Suppressor macrophage (primary cell): ENCODE measurements at regions not wholly inside any gene's neighbourhood (a gene's known extent, or its start where the extent isn't known, plus 50 kb on each side); places are given as distances from the start of the nearest gene placed in this dataset.
"Not testable (repeated sequence)": the region's sequence is repeated elsewhere in the genome, so short reads cannot be mapped to it uniquely, and the experiment has no call there.

ENCODE experiments used
- DNase-seq, 4 experiments: peaks; one replicate each; pipeline ENCODE4 v3.0.0-alpha.2; 2020 to 2022

GRCh38 chr12:76666290-76666835, 97.6 kb upstream of the ZDHHC17 start:
- no peak for DNase-seq

- no peak for DNase-seq
Observed at GRCh38 chr12:76669981-76670380, 93.9 kb upstream of the ZDHHC17 start.

- DNase-seq: no peak
Observed at GRCh38 chr12:76670776-76671175, 93.1 kb upstream of the ZDHHC17 start.

- DNase-seq: no peak
Observed at GRCh38 chr12:76674669-76675315, 89.1 kb upstream of the ZDHHC17 start.

- DNase-seq: not testable (repeated sequence)
Observed at GRCh38 chr12:76676261-76676660, 87.7 kb upstream of the ZDHHC17 start.

GRCh38 chr12:76678992-76679391, 84.9 kb upstream of the ZDHHC17 start:
- no peak for DNase-seq

GRCh38 chr12:76679778-76680177, 84.1 kb upstream of the ZDHHC17 start:
- DNase-seq: no peak

GRCh38 chr12:76680940-76681339, 83.0 kb upstream of the ZDHHC17 start:
- DNase-seq: no peak

GRCh38 chr12:76685246-76685678, 78.7 kb upstream of the ZDHHC17 start:
- peak in 2 of 4 experiments; percentile 6 to 8 for DNase-seq

- no peak for DNase-seq
Observed at GRCh38 chr12:76687981-76688380, 75.9 kb upstream of the ZDHHC17 start.

- peak in 2 of 4 experiments; percentile 11 to 31 for DNase-seq
Observed at GRCh38 chr12:76688631-76689030, 75.3 kb upstream of the ZDHHC17 start.

- no peak for DNase-seq
Observed at GRCh38 chr12:76690921-76691700, 72.8 kb upstream of the ZDHHC17 start.

- no peak for DNase-seq
Observed at GRCh38 chr12:76692846-76693245, 71.1 kb upstream of the ZDHHC17 start.

GRCh38 chr12:76694369-76694768, 69.5 kb upstream of the ZDHHC17 start:
- no peak for DNase-seq

GRCh38 chr12:76696186-76696585, 67.7 kb upstream of the ZDHHC17 start:
- no peak for DNase-seq

- peak in 1 of 4 experiments; percentile 27 for DNase-seq
Observed at GRCh38 chr12:76697849-76698248, 66.1 kb upstream of the ZDHHC17 start.

GRCh38 chr12:76698316-76698715, 65.6 kb upstream of the ZDHHC17 start:
- no peak for DNase-seq

GRCh38 chr12:76698966-76699365, 64.9 kb upstream of the ZDHHC17 start:
- no peak for DNase-seq

GRCh38 chr12:76701690-76702089, 62.2 kb upstream of the ZDHHC17 start:
- no peak for DNase-seq

- no peak for DNase-seq
Observed at GRCh38 chr12:76702946-76703345, 61.0 kb upstream of the ZDHHC17 start.

GRCh38 chr12:76704693-76705092, 59.2 kb upstream of the ZDHHC17 start:
- DNase-seq: no peak

- DNase-seq: peak in 3 of 4 experiments; percentile 9 to 17 (median 12)
Observed at GRCh38 chr12:76706101-76706500, 57.8 kb upstream of the ZDHHC17 start.

- no peak for DNase-seq
Observed at GRCh38 chr12:76706761-76707160, 57.2 kb upstream of the ZDHHC17 start.

GRCh38 chr12:76707772-76708171, 56.1 kb upstream of the ZDHHC17 start:
- DNase-seq: no peak
